Fibroblast of lung (primary cell): ENCODE measurements at regions not wholly inside any gene's neighbourhood (a gene's known extent, or its start where the extent isn't known, plus 50 kb on each side); places are given as distances from the start of the nearest gene placed in this dataset.
A peak's percentile ranks its signal among the peaks of the same experiment; 100 is the strongest.

Experiments
- DNase-seq, 2 donors: peaks; one replicate each; pipeline versions ENCODE4 v3.0.0 to v3.0.0-alpha.2; 2010; ENCODE audit warnings: low read depth in 2 of 2
- H2AFZ ChIP-seq: 2 replicates; pipeline ENCODE4 v1.5.1; 2012; ENCODE audit warnings: low read length, control low read depth, inconsistent platforms
- H3K27ac ChIP-seq: 2 replicates; pipeline ENCODE4 v1.5.1; 2011; ENCODE audit warnings: low read length, control low read depth; ENCODE audit not compliant: insufficient read depth
- H3K27me3 ChIP-seq: 2 replicates; pipeline ENCODE4 v1.5.1; 2011; ENCODE audit warnings: mild to moderate bottlenecking, low read length; ENCODE audit not compliant: control insufficient read depth, insufficient read depth
- H3K36me3 ChIP-seq: 2 replicates; pipeline ENCODE4 v1.5.1; 2011; ENCODE audit warnings: low read length; ENCODE audit not compliant: control insufficient read depth, insufficient read depth
- H3K4me1 ChIP-seq: 2 replicates; pipeline ENCODE4 v1.5.1; 2011; ENCODE audit warnings: low read length; ENCODE audit not compliant: control insufficient read depth, insufficient read depth; ENCODE audit errors: extremely low read depth
- H3K4me2 ChIP-seq: 2 replicates; pipeline ENCODE4 v1.5.1; 2011; ENCODE audit warnings: low read length, control low read depth; ENCODE audit not compliant: insufficient read depth; ENCODE audit errors: extremely low read depth
- H3K4me3 ChIP-seq, 4 experiments: fragments of 200-600 bp in 1 of 4; sonication (generic) in 1 of 4; replicated peaks in 1 of 4; 2 replicates each; pipeline ENCODE4 v1.5.1; 2011 to 2016; ENCODE audit warnings: low read length in 4 of 4, low read depth in 3 of 4, mild to moderate bottlenecking in 3 of 4, control low read depth in 2 of 4, inconsistent platforms in 1 of 4, mixed read lengths in 1 of 4; ENCODE audit not compliant: insufficient read depth in 1 of 4; ENCODE audit errors: control extremely low read depth in 1 of 4
- H3K79me2 ChIP-seq: 2 replicates; pipeline ENCODE4 v1.5.1; 2012; ENCODE audit warnings: mild to moderate bottlenecking, low read length, inconsistent platforms; ENCODE audit not compliant: control insufficient read depth, insufficient read depth
- H3K9ac ChIP-seq: 2 replicates; pipeline ENCODE4 v1.5.1; 2011; ENCODE audit warnings: mild to moderate bottlenecking, low read length, control low read depth; ENCODE audit not compliant: insufficient read depth
- H3K9me3 ChIP-seq: 2 replicates; pipeline ENCODE4 v1.5.1; 2012; ENCODE audit warnings: low read depth, low read length; ENCODE audit not compliant: control insufficient read depth, insufficient read depth
- H4K20me1 ChIP-seq: 2 replicates; pipeline ENCODE4 v1.5.1; 2011; ENCODE audit warnings: low read length; ENCODE audit not compliant: control insufficient read depth, insufficient read depth; ENCODE audit errors: extremely low read depth
- EZH2 ChIP-seq: IDR thresholded peaks from 2 replicates; pipeline ENCODE4 v1.5.1; 2012; ENCODE audit warnings: low read length, control low read depth, mild to moderate bottlenecking; ENCODE audit errors: missing control alignments
- TF ChIP-seq, protein P1 (sequence below), 2 donors: IDR thresholded peaks in 1 of 2; conservative IDR thresholded peaks in 1 of 2; 1 replicate in 1 of 2; 2 replicates in 1 of 2; pipeline ENCODE4 v1.5.1; 2011 to 2012; ENCODE audit warnings: low read length in 2 of 2, control low read depth in 1 of 2, inconsistent platforms in 1 of 2, low read depth in 1 of 2, mild to moderate bottlenecking in 1 of 2

DNA sequence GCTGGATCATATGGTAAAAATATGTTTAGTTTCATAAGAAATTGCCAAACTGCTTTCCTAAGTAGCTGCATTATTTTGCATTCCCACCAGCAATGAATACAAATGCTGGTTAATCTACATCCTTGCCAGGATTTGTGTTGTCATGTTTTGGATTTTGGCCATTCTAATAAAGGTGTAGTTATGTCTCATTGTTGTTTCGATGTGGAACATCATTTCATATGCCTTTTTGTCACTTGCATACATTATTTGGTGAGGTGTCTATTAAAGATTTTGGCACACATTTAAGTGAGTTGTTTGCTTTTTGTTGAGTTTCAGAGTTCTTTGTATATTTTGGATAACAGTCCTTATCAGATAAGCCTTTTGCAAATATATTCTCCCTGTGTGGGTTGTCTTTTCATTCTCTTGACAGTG is 299.2 kb upstream of the TFPI start:
- Histone ChIP-seq H3K79me2 (no peaks in the 10 kb centered on the region), H3K27ac (no peak overlapping the region), H4K20me1 (no peaks in the 10 kb centered on the region), H3K9me3 (no peaks in the 10 kb centered on the region), H3K27me3 (no peaks in the 10 kb centered on the region), H3K4me1 (no peaks in the 10 kb centered on the region), H3K9ac (no peak overlapping the region), H2AFZ (no peak overlapping the region), H3K4me3 (no peak overlapping the region), H3K36me3 (no peaks in the 10 kb centered on the region), H3K4me2 (no peak overlapping the region)
- DNase-seq: peak; percentile 4 to 33
- TF ChIP-seq, protein P1, sequence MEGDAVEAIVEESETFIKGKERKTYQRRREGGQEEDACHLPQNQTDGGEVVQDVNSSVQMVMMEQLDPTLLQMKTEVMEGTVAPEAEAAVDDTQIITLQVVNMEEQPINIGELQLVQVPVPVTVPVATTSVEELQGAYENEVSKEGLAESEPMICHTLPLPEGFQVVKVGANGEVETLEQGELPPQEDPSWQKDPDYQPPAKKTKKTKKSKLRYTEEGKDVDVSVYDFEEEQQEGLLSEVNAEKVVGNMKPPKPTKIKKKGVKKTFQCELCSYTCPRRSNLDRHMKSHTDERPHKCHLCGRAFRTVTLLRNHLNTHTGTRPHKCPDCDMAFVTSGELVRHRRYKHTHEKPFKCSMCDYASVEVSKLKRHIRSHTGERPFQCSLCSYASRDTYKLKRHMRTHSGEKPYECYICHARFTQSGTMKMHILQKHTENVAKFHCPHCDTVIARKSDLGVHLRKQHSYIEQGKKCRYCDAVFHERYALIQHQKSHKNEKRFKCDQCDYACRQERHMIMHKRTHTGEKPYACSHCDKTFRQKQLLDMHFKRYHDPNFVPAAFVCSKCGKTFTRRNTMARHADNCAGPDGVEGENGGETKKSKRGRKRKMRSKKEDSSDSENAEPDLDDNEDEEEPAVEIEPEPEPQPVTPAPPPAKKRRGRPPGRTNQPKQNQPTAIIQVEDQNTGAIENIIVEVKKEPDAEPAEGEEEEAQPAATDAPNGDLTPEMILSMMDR (conservative IDR thresholded peaks at IDR 0.05 in 1 of 2, IDR thresholded peaks at IDR 0.05 in 1 of 2; ENCODE audit: low read depth in 1 of 2, low read length in 2 of 2): no peak
- no peak for TF ChIP-seq EZH2

DNA sequence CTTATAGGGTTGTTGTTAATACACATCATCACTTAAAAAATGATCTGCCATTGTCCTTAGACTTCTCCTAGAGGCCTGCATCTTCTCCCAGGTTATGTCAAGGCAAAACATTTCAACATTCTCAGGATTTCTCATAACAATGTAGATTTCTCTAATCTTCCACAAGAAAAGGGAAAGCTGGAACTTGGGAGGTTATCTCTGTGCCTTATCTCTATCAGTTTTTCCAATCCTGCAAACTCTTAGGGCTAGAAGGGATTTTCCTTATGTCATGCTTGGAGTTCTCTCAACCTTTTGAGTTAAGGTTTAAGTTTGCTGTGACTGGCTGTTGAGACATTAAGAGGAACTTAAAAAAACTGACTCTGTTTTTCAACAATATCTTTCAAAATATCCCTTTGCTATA is 300.6 kb upstream of the TFPI start:
- no peak for DNase-seq
- no peaks in the 10 kb centered on the region for H3K9me3 ChIP-seq
- no peaks in the 10 kb centered on the region for H4K20me1 ChIP-seq

DNA sequence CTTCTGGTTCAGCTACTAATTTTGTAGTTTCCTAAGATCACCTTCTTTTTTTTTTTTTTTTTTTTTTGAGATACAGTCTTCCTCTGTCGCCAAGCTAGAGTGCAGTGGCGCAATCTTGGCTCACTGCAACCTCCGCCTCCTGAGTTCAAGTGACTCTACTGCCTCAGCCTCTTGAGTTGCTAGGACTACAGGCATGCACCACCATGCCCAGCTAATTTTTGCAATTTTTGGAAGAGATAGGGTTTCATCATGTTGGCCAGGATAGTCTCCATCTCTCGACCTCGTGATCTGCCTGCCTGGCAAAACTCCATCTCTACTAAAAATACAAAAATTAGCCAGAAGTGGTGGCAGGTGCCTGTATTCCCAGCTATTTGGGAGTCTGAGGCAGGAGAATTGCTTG is 301.5 kb upstream of the TFPI start:
- Histone ChIP-seq H3K79me2 (no peaks in the 10 kb centered on the region), H3K4me2 (no peak overlapping the region), H3K9me3 (no peaks in the 10 kb centered on the region), H2AFZ (no peak overlapping the region), H3K27me3 (no peaks in the 10 kb centered on the region), H3K36me3 (no peaks in the 10 kb centered on the region), H3K9ac (no peak overlapping the region), H4K20me1 (no peaks in the 10 kb centered on the region), H3K27ac (no peak overlapping the region), H3K4me1 (no peaks in the 10 kb centered on the region), H3K4me3 (no peak overlapping the region)
- TF ChIP-seq, protein P1 (conservative IDR thresholded peaks at IDR 0.05 in 1 of 2, IDR thresholded peaks at IDR 0.05 in 1 of 2; ENCODE audit: low read depth in 1 of 2, low read length in 2 of 2): no peak
- TF ChIP-seq EZH2: no peak
- DNase-seq: no peak

More for the DNA sequence above, 300.6 kb upstream of the TFPI start:
- H3K36me3 ChIP-seq: no peaks in the 10 kb centered on the region
- H3K4me2 ChIP-seq: no peak overlapping the region
- no peaks in the 10 kb centered on the region for H3K4me1 ChIP-seq
- H3K79me2 ChIP-seq: no peaks in the 10 kb centered on the region
- no peak overlapping the region for H3K27ac ChIP-seq
- H3K27me3 ChIP-seq: no peaks in the 10 kb centered on the region
- no peak overlapping the region for H3K4me3 ChIP-seq
- no peak overlapping the region for H2AFZ ChIP-seq
- H3K9ac ChIP-seq: no peak overlapping the region
- TF ChIP-seq EZH2: no peak

DNA sequence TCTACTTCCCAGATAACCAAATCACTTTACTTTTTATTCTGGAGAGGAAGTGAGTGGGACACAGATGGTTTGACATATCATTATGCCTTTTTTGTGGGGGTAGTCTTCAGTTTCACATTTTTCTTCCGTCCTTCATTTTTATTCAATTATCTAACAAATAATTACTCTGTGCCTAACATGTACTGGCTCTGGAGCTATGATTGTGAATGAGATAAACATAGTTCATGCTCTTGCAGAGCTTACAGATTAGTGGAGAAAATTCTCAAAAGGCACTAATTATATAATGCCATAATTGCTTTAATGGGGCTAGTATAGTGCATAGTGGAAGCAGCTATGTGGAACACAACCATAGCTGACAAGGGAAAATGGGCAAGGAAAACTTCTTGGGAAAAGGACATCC is 303.6 kb upstream of the TFPI start:
- no peak overlapping the region for H3K27ac ChIP-seq
- no peak overlapping the region for H3K4me3 ChIP-seq
- H3K27me3 ChIP-seq: no peaks in the 10 kb centered on the region
- H3K4me2 ChIP-seq: no peak overlapping the region
- H3K4me1 ChIP-seq: no peaks in the 10 kb centered on the region
- no peaks in the 10 kb centered on the region for H3K9me3 ChIP-seq
- H2AFZ ChIP-seq: no peak overlapping the region
- H3K9ac ChIP-seq: no peak overlapping the region
- no peaks in the 10 kb centered on the region for H3K36me3 ChIP-seq
- no peak for DNase-seq
- no peaks in the 10 kb centered on the region for H3K79me2 ChIP-seq
- H4K20me1 ChIP-seq: no peaks in the 10 kb centered on the region
- TF ChIP-seq, protein P1 (conservative IDR thresholded peaks at IDR 0.05 in 1 of 2, IDR thresholded peaks at IDR 0.05 in 1 of 2; ENCODE audit: low read depth in 1 of 2, low read length in 2 of 2): no peak
- no peak for TF ChIP-seq EZH2
